ENCODE measurements at regions not wholly inside any gene's neighbourhood (a gene's known extent, or its start where the extent isn't known, plus 50 kb on each side); places are given as distances from the start of the nearest gene placed in this dataset.

DNA sequence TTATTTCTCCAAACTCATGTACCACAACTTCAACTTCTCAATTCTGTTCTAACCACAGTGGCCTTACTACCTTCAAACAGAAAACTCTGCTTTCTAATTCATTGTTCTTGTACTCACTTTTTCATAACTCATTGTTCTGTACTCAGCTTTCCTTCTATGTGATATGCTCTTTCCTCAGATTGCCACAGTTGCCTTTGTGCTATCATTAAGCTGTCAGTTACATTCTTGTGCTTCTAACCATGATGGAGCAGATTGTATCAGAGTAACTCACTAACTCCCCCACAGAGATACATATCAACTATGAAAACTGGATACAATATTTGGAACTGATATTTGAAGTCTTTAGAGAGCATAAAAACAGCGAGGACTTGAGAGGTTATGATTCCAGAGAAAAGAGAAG, 1213.7 kb downstream of the KCNT2 start:
- DNase-seq = no peak

DNA sequence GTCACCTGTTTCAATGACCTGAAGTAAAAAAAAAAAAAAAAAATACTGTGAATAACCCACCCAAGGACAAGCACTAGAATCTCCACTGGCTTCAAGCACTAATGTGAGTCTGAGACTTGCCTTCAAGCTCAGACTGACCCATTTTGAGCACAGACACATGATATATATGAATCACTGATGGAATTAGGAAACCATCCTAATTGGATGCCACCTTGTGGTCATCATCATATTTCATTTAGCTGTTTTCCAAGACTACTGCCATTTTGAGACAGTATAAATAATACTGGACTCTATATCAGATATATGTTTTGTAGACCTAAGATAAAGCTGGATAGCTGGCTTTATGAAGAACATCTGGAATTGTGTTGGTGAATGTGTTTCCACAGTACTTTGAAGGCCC, 1232.0 kb downstream of the KCNT2 start:
- no peak for DNase-seq

GRCh38 chr1:195373856-195374255, 1234.4 kb downstream of the KCNT2 start:
- no peak for DNase-seq

DNA sequence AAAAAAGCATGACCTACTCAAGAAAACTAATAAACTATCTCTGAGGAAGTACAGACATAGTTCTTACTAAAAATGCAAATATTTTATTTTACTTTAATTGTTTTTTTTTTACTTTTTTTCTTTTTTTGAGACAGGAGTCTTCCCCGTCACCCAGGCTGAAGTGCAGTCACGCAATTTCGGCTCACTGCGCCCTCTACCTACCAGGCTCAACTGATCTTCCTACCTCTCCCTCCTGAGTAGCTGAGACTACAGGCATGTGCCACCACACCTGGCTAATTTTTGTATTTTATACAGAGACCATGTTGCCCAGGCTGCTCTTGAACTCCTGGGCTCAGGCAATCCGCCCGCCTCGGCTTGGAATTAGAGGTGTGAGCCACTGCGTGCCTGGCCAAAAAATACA, 1263.1 kb downstream of the KCNT2 start:
- no peak for DNase-seq

GRCh38 chr1:195337646-195338045, 1270.6 kb downstream of the KCNT2 start:
- DNase-seq = no peak

GRCh38 chr1:195336812-195337211, 1271.4 kb downstream of the KCNT2 start:
- DNase-seq = no peak

DNA sequence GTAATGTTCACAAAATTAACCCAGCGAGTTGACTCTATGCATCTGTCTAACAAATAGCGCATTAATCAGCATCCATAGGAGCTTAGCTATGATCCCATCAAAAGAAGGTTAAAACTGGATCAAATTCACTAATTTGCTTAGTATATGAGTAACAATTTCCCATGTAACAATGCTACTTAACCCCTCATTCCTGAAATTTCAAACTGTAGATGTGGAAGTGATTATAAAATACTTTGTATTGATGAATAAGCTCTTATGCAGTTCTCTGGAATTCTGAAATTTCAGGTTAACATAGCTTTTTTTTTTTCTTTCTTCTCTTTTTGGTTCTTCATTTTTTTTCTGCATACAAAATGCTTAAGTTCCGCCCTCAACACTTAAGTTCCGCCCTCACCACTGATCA, 1272.7 kb downstream of the KCNT2 start:
- no peak for DNase-seq

DNA sequence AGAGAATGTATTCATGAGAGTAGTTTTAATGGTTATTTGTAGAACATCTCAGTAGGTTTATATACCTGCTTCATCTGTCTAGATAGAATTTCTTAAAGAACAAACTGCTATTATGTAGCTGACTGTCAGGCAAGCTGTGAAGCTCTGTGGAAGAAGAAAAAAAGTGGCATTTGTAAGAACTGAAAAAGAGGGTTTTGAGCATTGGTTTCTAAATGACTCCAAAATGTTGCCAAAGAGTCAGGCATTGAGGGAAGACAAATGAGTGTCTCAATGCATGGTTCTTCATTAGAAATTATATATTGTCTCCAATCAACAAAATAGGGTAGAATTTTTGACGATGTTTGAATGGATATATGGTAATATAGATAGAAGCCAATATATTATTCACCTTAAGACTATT, 1276.1 kb downstream of the KCNT2 start:
- DNase-seq = no peak

GRCh38 chr1:195328681-195329080, 1279.6 kb downstream of the KCNT2 start:
- no peak for DNase-seq

DNA sequence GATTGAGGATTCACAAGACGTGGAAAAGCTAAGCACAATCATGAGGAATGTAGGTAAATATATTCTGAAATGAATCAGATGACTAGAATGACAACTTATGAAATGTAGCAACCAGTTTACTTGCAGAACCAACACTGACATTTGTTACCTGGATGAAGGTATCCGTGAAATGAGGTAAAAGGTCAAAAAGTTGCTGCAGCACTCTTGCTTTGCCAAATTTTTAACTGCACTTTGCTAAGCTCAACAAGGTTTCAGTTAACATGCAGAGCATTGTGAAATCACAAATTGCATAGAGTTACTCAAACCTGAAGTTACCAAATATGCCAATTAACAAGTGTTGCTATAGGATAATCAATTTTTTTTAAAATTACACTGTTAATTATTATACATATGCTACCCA, 1280.1 kb downstream of the KCNT2 start:
- peak in 1 of 2 donors; percentile 1 for DNase-seq

- no peak for DNase-seq
Observed at GRCh38 chr1:195327361-195327760, 1280.9 kb downstream of the KCNT2 start.

- DNase-seq = no peak
Observed at GRCh38 chr1:195326325-195326724, 1281.9 kb downstream of the KCNT2 start.

DNA sequence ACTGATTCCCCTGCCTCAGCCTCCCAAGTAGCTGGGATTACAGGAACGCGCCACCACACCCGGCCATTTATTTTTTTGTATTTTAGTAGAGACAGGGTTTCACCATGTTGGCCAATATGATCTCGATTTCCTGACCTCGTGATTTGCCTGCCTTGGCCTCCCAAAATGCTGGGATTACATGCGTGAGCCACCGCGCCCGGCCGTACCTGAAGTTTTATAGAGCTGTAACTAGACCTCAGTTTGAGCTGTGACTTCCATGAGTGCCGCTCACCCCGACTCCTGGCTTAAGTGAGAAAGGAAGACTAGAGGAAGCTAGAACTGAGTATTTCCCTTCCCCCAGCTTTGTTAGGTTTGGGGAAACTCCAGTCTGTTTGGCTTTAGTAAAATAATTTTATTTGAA, 1283.1 kb downstream of the KCNT2 start:
- no peak for DNase-seq

GRCh38 chr1:195306281-195306680, 1302.0 kb downstream of the KCNT2 start:
- no peak for DNase-seq

GRCh38 chr1:195294911-195295310, 1313.3 kb downstream of the KCNT2 start:
- no peak for DNase-seq

DNA sequence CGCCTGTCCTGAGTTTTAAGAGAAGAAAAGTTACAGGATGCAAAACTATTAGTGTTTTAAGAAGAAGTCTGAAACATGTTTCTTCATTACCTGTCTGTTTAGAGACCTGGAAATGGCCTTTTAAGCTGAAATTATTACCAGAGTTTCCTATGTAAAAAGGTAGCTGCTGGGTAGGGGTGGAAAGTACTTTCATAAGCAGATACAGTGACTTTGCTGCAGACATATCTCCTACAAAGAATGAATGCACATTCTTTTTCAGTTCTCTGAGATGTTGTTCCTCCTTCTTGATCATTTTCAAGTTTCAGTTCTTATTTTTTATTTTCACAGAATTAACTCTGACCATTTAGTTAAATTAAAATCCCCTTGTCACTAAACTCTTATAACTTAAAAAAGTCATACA, 1329.6 kb downstream of the KCNT2 start:
- no peak for DNase-seq

GRCh38 chr1:195275710-195276109, 1332.5 kb downstream of the KCNT2 start:
- DNase-seq = no peak

- DNase-seq = no peak
Observed at GRCh38 chr1:195251900-195252299, 1356.3 kb downstream of the KCNT2 start.

- DNase-seq = no peak
Observed at GRCh38 chr1:195243492-195243891, 1364.7 kb downstream of the KCNT2 start.

DNA sequence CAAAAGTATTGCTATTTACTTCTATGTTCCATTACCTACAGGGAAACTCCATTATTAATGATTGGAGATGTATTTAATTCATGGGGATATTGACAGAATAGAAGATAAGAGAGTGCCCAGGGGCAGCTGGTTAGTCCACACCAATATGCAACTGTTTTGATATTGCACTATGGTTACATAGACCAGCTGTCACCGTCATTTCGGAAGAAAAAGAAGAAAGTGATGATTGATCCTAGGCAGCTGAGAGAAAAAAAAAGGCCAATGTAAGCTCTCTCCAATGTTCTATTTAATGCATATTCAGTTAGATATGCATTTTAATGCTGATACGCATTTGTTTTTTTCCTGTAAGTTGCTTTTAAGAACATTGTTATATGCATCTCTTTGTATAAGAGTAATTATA, 1367.2 kb downstream of the KCNT2 start:
- DNase-seq = no peak

GRCh38 chr1:195238313-195238712, 1369.9 kb downstream of the KCNT2 start:
- no peak for DNase-seq

- DNase-seq = no peak
Observed at GRCh38 chr1:195236991-195237889, 1371.0 kb downstream of the KCNT2 start.

- no peak for DNase-seq
Observed at GRCh38 chr1:195218428-195219212, 1389.6 kb downstream of the KCNT2 start.
